ENCODE measurements at regions not wholly inside any gene's neighbourhood (a gene's known extent, or its start where the extent isn't known, plus 50 kb on each side); places are given as distances from the start of the nearest gene placed in this dataset.

GRCh38 chr7:121520911-121521310 is 124.8 kb upstream of the FAM3C start:
- no peaks in the 10 kb centered on the region for H3K9me3 ChIP-seq
- no peaks in the 10 kb centered on the region for H3K4me1 ChIP-seq
- TF ChIP-seq POLR2A (IDR thresholded peaks at IDR 0.05) = no peak
- TF ChIP-seq CTCF (IDR thresholded peaks at IDR 0.05) = no peak
- TF ChIP-seq POLR2AphosphoS5 (IDR thresholded peaks at IDR 0.05) = no peak
- no peak for DNase-seq (ENCODE audit: low spot score in 2 of 2)
- no peaks in the 10 kb centered on the region for H3K36me3 ChIP-seq
- intact Hi-C loops (cut with DNase I; ENCODE audit: low total_unique reads) = no loop called here
- no peaks in the 10 kb centered on the region for H3K27me3 ChIP-seq
- H3K4me3 ChIP-seq = no peak overlapping the region
- H3K27ac ChIP-seq = no peak overlapping the region

GRCh38 chr7:121519548-121520521 is 123.7 kb upstream of the FAM3C start:
- H3K4me1 ChIP-seq = no peaks in the 10 kb centered on the region
- intact Hi-C loops (cut with DNase I; ENCODE audit: low total_unique reads) = no loop called here
- no peak for DNase-seq (ENCODE audit: low spot score in 2 of 2)
- no peaks in the 10 kb centered on the region for H3K36me3 ChIP-seq
- no peaks in the 10 kb centered on the region for H3K9me3 ChIP-seq
- H3K27ac ChIP-seq = peak overlapping the region; percentile 15 to 59
- no peaks in the 10 kb centered on the region for H3K27me3 ChIP-seq
- no peak for TF ChIP-seq CTCF (IDR thresholded peaks at IDR 0.05)
- no peak for TF ChIP-seq POLR2AphosphoS5 (IDR thresholded peaks at IDR 0.05)
- TF ChIP-seq POLR2A (IDR thresholded peaks at IDR 0.05) = no peak
- H3K4me3 ChIP-seq = no peak overlapping the region

GRCh38 chr7:121517591-121517990 is 121.5 kb upstream of the FAM3C start:
- Histone ChIP-seq H3K36me3 (no peaks in the 10 kb centered on the region), H3K4me1 (no peaks in the 10 kb centered on the region), H3K4me3 (no peak overlapping the region), H3K27ac (no peak overlapping the region), H3K9me3 (no peaks in the 10 kb centered on the region), H3K27me3 (no peaks in the 10 kb centered on the region)
- DNase-seq (ENCODE audit: low spot score in 2 of 2) = no peak
- intact Hi-C loops (cut with DNase I; ENCODE audit: low total_unique reads) = no loop called here
- no peak for TF ChIP-seq CTCF (IDR thresholded peaks at IDR 0.05)
- TF ChIP-seq POLR2AphosphoS5 (IDR thresholded peaks at IDR 0.05) = no peak
- no peak for TF ChIP-seq POLR2A (IDR thresholded peaks at IDR 0.05)

- no peak for DNase-seq (ENCODE audit: low spot score in 2 of 2)
- no peak for TF ChIP-seq CTCF (IDR thresholded peaks at IDR 0.05)
- Histone ChIP-seq H3K36me3 (no peaks in the 10 kb centered on the region), H3K4me3 (no peak overlapping the region), H3K27me3 (no peaks in the 10 kb centered on the region), H3K27ac (no peak overlapping the region), H3K4me1 (no peaks in the 10 kb centered on the region), H3K9me3 (no peaks in the 10 kb centered on the region)
- intact Hi-C loops (cut with DNase I; ENCODE audit: low total_unique reads) = no loop called here
Observed at GRCh38 chr7:121516821-121517220, 120.7 kb upstream of the FAM3C start.

- Histone ChIP-seq H3K9me3 (peaks cover 4 to 6% of the 10 kb centered on the region in 2 donors), H3K27ac (no peak overlapping the region), H3K27me3 (no peaks in the 10 kb centered on the region), H3K4me3 (no peak overlapping the region), H3K36me3 (no peaks in the 10 kb centered on the region), H3K4me1 (no peaks in the 10 kb centered on the region)
- intact Hi-C loops (cut with DNase I; ENCODE audit: low total_unique reads) = no loop called here
- no peak for DNase-seq (ENCODE audit: low spot score in 2 of 2)
- TF ChIP-seq CTCF (IDR thresholded peaks at IDR 0.05) (no peak), POLR2A (IDR thresholded peaks at IDR 0.05) (no peak), POLR2AphosphoS5 (IDR thresholded peaks at IDR 0.05) (no peak)
Observed at GRCh38 chr7:121515630-121516401, 119.7 kb upstream of the FAM3C start.

All from breast epithelium (tissue), 4 donors.